Fibroblast of peridontal ligament (primary cell): ENCODE measurements at regions not wholly inside any gene's neighbourhood (a gene's known extent, or its start where the extent isn't known, plus 50 kb on each side); places are given as distances from the start of the nearest gene placed in this dataset.
"Not testable (repeated sequence)": the region's sequence is repeated elsewhere in the genome, so short reads cannot be mapped to it uniquely, and the experiment has no call there.

ENCODE experiments used
- DNase-seq: peaks from one replicate; pipeline ENCODE4 v3.0.0-alpha.2; 2010; ENCODE audit errors: extremely low read depth

DNA sequence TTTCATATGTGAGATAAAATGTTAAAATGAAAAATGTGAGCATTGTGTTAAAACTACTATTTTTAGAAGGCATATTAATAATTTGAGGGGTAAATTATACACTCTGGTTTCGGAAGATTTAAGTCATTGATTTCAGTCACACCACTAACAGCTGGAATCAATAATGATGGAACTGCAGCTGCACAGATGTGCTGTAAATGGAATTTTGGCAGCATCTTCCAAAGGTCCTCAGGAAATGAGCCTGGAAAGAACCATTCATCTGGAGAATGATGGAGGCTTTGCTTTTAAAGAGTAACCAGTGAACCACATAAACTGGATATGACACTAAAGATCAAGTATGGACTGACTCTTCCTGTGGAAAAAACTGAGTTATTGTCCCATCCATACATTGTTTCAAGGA, 759.0 kb upstream of the EPHA5 start:
- peak; percentile 15 for DNase-seq

DNA sequence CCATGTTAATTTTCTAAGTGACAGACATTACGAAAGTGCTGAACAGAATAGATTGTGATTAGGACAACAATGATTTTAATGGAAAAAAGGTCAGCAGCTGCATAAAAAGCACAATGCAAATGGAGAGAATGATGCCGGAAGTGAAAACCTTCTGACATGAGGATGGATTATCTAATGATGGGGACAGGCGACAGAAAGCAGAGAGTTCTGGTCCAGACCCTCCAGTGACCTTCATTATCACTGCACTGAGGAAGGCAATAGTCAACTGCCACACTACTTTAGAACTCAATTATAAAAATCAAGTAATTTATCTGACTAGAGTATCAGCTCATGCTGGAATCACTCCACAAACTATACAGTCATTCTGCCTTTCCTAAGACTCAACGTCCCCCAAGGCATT, 746.1 kb upstream of the EPHA5 start:
- DNase-seq, result no peak

DNA sequence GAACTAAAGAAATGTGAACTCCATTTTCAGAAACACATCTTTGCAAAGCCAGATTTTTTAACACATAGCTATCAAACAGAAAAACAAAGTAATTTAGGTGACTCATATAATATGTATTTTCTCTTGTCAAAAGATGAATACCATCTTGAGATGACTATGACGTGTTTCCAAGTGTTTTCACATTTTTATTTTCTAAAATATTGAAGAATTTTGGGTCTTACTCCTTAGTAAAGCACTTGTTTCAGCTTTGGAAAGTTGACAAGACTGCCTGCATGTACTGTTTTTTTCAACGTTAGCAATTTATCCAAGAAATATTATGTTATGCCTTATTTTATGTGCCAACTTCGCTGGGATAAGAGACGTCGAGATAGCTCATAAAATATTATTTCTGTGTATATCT, 733.9 kb upstream of the EPHA5 start:
- peak; percentile 21 for DNase-seq

DNA sequence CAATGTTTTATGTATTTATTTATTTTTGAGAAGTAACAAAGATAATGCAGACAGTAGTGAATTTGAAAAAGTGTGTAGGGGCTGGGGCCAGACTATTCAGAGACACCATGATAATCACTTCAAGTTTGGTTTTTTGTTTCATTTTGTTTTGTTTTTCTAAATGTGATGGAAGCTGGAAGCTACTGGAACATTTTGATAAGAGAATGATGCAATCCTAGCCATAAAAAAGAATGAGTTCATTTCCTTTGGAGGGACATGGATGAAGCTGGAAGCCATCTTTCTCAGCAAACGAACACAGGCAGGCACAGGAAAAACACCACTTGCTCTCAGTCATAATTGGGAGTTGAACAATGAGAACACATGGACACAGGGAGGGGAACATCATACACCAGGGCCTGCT, 706.6 kb upstream of the EPHA5 start:
- DNase-seq, result no peak

DNA sequence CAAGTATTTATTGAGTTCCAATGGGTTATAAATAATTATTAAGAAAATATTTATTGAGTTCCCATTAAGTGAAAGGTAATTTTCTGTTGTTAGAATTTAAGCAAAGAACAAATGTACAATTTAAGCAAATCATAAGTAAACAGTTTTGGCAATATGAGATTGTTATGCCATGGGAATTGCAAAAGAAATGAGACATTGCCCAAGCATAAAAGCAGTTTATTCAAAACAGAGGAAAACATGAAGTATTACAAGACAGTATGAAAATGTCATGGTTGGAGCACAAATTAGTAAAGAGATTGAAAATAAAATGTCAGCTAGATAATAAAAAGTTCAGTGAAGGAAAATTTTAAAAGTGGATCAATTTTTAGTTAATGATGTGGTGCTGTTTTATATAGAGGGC, 706.1 kb upstream of the EPHA5 start:
- peak; percentile 34 for DNase-seq

DNA sequence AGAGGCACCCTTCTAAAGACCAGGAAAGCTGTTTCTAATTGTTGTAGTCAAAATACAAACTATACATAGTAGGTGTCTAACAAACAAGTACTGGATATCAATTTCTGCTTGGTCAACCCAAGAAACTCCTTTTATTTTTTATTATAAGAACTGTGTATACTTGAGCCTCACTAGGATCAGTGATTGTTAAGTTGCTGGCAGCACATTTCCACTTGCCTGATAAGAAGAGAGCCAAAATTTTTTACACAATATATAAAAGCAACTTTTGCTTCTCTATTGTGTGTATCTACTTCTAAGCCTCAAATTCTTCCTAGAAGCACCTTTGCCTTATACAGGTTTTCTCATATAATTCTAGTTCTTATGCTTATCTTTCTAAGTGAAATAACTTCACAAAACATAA, 703.0 kb upstream of the EPHA5 start:
- DNase-seq, result no peak

DNA sequence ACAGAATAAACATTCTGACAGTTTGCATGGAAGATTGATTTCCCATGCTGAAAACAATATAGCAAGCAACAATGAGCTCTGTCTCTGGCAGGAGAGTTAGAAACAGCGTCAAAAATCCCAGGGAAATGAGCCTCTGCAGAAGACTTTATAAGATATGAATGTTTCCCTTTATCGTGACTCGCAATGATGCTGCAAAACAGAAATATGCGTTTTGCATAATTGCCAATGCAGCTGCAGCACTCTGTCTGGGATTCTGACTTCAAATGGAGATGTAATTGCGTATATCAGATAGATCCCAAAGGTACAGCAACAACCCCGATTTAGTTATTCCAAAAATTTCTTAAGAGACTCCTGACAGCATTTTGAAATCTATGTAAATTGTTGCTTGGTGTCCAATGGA, 702.4 kb upstream of the EPHA5 start:
- peak; percentile 13 for DNase-seq

DNA sequence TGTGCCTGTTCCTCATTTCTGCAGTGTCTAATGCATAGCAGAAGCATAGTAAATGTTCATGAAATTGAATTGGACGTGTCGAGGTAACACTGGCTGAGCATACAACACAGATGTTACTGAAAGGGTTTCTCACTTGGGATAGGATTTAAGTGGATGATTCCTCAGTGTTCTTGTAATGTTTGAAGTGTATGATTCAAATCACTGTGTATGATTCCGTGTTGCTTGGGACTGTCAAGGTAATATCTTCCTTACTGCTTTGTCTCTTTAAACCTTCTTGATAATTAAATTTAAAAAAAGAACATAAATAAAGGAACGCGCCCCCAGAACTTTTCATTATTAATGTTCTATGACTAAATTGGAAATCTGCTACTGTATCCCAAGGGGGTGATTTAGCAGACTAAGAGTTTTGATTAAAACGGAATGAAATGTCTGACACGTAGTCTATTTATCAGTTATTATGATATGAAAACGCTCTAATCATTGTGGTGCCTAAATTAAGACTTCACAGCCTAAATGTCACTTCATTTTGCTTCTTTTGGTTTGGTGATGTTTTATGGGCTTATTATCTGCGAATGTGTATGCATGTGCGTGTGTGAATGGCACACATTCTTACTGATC, 696.9 kb upstream of the EPHA5 start:
- no peak for DNase-seq

DNA sequence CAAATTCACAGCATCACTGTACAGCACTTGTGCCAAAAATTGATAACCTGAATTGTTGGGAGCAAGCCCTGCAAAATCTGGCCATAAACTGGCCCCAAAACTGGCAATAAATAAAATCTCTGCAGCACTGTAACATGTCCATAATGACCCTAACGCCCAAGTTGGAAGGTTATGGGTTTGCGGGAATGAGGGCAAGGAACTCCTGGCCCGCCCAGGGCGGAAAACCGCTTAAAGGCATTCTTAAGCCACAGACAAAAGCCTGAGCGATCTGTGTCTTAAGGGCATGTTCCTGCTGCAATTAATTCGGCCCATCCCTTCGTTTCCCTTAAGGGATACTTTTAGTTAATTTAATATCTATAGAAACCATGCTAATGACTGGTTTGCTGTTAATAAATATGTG, 690.1 kb upstream of the EPHA5 start:
- not testable (repeated sequence) for DNase-seq

DNA sequence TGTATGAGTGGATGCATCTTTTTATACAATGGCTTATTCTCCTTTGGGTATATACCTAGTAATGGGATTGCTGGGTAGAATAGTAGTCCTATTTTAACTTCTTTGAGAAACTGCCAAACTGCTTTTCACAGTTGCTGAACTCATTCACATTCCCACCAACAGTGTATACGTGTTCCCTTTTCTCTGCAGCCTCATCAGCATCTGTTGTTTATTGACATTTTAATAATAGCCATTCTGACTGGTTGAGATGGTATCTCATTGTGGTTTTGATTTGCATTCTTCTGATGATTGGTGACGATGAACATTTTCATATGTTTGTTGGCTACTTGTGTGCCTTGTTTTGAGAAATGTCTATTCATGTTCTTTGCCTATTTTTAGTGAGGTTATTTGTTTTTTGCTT, 687.0 kb upstream of the EPHA5 start:
- peak; percentile 81 for DNase-seq

DNA sequence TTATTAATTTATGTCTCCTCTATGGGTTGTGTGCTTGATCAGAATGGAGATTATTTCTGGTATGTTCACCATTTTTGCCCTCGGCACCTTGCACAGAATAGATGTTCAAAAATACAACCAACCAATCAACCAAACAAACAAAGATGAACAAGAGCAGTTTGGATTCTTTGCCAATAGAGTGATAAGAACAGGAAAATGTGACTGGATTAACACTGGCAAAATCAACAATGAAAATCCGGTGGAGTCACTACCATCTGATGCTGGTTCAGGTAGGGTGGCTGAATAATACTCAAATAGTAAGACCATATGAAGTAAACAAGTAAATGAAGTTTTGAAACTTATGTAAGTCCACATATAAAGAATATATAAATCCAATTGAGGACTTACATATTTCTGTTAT, 685.0 kb upstream of the EPHA5 start:
- DNase-seq, result no peak

DNA sequence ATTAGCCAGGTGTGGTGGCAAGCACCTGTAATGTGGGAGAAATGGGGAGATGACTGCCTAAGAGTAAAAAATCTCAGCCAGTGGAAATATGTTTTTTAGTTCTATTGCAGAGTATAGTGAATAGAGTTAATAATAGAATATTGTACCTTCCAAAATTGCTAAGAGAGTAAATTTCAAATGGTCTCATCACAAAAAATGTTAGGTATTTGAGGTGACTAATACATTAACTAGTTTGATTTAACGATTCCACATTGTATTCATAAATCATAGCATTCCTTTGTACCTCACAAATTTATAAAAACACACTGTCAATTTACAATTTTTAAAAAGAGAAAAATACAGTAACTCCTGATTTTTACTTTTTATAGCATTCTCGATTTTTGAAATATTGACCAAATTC, 681.5 kb upstream of the EPHA5 start:
- no peak for DNase-seq

DNA sequence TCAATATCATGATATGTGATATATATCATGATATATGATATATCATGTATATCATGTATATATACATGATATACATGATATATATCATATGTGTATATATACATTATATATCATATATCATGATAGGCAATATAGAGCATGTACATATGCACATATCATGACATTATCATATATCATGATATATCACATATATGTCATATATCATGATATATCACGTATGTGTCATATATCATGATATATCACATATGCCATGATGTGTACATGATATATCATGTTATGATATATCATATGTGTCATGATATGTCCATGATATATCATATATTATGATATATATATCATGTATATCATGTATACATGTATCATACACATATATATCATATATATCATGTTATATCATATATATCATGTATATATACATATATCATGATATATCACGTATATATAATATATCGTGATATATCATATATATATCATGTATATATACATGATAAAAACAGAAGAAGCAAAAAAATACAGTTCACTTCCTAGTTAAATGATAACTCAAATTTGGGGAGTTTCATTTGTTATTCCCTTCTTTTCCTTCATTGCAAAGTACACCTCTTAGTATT, 670.1 kb upstream of the EPHA5 start:
- DNase-seq, result no peak

DNA sequence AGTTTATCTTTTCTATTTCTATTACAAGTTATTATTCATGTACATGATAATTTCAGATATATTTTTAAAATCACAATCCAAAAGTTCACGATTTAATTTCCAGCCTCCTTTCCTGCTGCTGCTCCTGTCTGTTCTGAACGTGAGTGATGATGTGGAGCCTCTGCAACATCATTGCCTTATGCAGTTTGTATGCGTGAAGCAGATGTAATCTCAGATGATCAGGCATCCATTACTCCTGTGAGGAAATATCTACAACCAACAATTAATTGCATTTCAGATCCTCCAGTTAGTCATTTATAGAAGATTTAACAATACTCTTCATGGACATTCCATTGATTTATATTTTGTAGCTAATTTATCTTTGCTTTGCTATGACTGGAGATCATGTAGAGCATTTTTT, 668.7 kb upstream of the EPHA5 start:
- DNase-seq, result no peak

DNA sequence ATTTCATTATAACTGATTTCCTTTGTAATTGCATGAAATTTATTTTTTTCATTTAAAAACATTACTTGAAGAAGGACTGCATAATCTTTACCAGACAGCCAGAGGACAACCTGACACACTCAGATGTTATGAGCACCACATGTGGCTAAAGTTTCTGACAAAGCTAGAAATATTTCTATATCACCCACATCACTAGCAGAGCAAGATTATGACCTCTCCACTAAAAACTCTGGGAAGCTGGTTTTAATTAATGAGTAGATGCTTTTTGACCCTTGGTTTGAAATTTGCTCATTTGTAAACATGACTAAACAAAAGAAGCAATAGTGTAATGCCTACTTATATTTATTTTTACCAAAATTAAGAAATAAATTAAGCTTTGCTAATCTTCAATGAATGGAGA, 661.5 kb upstream of the EPHA5 start:
- peak; percentile 60 for DNase-seq

DNA sequence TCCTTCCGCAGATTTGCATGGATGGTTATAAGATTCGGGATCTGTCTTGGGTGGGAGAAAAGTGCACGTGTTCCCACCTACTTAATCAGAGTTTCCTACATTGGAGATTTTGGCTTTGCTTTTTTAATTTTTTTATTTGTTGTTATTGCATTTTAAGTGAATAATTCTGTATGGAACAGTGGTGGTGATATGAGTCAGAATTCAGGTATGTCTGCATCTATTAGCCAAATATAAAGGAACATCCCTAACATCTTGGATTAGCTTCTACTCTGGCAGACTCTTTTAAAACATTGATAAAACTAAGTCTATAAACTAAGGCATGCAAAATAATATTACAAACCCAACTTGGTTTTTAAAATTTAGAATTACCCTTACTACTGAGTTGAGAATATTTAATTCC, 659.8 kb upstream of the EPHA5 start:
- DNase-seq, result no peak

DNA sequence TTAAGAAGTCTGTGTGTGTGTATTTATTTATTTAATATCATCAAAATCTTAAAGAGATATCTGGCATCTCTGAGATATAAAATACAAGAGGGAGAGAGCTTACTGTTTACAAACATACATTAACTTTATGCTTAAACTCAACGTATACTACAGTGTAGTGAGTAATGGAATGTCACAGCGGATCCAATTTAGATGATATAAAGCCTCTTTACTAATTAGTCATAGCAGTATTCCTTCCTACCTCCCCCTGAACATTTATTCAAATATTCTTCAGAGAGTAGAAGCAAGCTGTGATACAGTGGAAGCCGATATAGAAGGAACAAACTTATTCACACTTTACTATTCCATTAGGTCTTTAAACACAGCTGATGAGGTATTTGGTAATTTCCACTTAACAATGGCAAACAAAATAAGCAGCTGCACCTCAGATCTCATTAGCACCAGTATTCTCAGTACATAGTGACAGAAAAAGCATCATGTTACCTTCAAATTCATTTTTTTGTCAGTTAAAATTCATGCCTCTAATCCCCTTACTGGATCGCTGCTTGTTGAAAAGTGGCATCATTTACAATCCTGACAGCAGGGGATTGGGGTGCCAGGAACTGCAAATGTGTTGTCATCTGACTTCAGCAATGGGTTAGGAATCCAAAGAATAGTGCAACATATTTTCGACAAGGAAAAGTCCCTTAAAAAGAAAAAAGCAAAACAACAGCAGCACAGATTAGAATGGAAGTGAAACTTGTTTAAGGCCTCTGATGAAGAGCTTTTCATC, 658.7 kb upstream of the EPHA5 start:
- DNase-seq, result no peak

DNA sequence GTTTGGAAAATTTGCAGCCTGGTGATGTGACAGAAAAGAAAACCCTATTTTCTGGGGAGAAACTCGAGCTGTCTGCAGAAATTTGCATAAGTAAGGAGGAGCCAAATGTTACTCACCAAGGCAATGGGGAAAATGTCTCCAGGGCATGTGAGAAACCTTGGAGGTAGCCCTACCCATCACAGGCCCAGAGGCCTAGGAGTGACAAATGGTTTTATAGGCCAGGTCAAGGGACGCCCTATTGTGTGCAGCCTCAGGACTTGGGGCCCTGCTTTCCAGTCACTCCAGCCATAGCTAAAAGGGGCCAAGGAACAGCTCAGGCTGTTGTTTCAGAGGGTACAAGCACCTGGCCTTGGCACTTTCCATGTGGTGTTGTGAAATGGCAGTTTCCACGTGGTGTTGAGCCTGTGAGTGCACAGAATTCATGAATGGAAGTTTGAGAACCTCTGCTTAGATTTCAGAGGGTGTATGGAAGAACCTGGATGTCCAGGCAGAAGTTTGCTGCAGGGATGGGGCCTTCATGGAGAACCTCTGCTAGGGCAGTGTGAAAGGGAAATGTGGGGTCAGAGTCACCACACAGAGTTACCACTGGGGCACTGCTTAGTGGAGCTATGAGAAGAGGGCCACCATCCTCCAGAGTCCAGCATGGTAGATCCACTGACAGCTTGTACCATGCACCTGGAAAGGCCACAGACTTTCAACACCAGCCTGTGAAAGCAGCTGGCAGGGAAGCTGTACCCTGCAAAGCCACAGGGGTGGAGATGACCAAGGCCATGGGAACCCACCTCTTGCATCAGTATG, 637.6 kb upstream of the EPHA5 start:
- no peak for DNase-seq

DNA sequence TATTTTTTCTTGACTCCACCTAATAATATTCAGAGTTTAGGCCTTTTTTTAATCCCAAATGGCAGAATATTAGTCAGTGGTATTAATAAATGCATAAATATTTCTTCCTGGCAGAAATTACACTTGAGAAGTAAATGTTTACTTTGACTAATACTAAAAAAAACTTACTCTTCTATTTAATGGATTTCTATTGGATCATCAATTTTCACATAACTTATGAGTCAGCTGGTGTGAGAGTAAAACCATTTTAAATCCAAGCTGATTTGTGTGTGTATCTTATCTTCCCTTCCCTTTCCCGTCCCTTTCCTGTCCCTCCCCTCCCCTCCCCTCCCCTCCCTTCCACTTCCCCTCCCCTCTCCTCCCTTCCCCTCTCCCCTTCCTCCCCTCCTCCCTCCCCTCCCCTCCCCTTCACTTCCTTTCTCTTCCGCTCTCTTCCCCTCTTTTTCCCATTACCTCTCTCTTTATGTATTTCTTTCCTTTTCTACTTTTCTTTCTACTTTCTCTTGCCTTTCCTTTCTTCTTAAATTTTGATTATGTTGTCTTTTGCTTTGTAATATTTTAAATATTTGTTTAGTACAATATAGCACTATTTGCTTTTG, 630.1 kb upstream of the EPHA5 start:
- DNase-seq, result no peak

DNA sequence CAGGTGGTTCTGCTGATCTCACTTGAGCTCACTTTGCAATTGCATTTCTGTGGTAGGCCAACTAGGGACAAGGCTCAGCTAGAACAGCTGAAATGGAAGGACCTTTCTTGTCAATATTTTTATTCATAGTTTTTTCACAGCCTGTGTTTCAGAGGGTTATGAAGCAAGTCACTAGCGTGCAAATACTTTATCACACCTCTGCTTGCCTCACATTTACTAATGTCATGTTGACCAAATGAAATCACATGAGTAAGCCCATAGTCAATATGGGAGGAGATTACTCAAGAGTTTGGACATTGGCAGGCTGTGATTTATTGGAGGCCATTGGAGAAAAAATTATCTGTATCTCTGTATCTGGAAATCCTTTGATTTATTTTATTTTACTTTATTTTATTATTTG, 628.3 kb upstream of the EPHA5 start:
- no peak for DNase-seq

DNA sequence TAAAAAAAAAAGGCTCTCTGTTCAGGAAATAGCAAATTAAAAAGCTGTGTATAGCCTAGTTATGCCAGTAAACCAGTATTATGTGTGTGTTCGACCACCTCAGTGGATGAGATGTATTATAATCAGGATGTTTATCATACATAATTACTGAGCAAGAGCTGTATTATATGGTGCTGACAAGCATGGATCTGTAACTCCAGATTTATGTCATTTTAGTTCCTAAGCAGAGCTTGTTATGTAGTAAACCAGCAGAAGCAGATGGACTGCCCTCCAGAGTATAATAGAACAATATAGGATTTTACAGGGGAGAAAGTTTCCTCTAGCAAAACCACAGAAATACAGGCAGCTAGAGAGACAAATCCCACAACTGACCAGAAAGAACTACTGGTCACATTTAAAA, 627.4 kb upstream of the EPHA5 start:
- no peak for DNase-seq

DNA sequence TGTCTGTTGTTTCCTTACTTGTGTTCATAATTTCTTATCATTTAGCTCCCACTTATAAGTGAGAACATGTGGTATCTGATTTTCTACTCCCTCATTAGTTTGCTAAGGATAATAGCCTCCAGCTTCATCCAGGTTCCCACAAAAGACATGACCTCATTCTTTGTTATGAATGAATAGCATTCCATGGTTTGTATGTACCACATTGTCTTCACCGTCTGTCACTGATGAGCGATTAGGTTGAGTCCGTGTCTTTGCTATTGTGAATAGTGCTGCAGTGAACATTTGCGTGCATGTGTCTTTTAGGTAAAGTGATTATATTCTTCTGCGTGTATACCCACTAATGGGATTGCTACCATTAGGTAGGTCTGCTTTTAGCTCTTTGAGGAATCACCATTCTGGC, 624.3 kb upstream of the EPHA5 start:
- no peak for DNase-seq
